ENCODE measurements at regions not wholly inside any gene's neighbourhood (a gene's known extent, or its start where the extent isn't known, plus 50 kb on each side); places are given as distances from the start of the nearest gene placed in this dataset.

DNA sequence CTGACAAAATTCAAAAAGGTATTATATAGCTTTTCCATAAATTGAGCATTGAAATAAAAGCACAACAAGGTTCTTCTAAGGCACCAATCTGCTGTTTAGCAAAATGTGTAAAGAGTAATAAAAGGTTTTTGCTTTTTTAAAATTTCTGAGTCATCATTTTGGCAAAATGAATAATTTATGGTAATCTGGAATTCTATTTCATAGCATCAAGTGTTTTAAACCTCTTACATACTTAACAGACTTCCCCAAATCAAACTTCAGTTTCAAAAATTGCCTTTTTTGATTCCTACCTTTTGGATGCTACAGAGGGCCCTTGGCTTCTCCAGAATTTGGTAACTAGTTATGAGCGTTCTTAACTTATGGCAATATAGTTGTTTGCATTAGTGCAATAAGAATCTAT is 154.0 kb upstream of the ELAC2 start:
- TF ChIP-seq, protein P1, sequence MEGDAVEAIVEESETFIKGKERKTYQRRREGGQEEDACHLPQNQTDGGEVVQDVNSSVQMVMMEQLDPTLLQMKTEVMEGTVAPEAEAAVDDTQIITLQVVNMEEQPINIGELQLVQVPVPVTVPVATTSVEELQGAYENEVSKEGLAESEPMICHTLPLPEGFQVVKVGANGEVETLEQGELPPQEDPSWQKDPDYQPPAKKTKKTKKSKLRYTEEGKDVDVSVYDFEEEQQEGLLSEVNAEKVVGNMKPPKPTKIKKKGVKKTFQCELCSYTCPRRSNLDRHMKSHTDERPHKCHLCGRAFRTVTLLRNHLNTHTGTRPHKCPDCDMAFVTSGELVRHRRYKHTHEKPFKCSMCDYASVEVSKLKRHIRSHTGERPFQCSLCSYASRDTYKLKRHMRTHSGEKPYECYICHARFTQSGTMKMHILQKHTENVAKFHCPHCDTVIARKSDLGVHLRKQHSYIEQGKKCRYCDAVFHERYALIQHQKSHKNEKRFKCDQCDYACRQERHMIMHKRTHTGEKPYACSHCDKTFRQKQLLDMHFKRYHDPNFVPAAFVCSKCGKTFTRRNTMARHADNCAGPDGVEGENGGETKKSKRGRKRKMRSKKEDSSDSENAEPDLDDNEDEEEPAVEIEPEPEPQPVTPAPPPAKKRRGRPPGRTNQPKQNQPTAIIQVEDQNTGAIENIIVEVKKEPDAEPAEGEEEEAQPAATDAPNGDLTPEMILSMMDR (IDR thresholded peaks at IDR 0.05; ENCODE audit: insufficient read depth, low read depth, low read length, missing control alignments) = no peak
- H3K4me3 ChIP-seq (ENCODE audit: low read length) = no peak overlapping the region
- DNase-seq (ENCODE audit: low read depth) = no peak

DNA sequence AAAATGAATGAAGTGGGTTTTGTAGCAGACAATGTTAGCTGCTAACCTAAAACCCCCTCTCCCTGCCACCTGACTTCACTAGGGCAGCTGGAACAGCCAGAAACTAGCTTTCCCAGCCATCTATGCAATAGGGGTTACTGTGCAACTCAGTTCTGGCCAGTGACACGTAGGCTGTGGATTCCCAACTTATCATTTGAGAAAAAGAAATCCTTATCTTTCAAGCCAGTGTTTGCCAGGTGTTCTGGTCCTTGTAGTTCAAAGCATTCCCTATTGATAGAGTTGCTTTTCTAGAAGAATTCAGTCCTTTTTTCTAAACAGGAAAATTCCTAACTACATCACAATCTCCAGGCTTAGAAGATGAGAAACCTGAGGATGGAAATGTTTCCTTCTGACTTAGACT is 144.5 kb upstream of the ELAC2 start:
- no peak overlapping the region for H3K4me3 ChIP-seq (ENCODE audit: low read length)
- TF ChIP-seq, protein P1 (IDR thresholded peaks at IDR 0.05; ENCODE audit: insufficient read depth, low read depth, low read length, missing control alignments) = no peak
- no peak for DNase-seq (ENCODE audit: low read depth)

DNA sequence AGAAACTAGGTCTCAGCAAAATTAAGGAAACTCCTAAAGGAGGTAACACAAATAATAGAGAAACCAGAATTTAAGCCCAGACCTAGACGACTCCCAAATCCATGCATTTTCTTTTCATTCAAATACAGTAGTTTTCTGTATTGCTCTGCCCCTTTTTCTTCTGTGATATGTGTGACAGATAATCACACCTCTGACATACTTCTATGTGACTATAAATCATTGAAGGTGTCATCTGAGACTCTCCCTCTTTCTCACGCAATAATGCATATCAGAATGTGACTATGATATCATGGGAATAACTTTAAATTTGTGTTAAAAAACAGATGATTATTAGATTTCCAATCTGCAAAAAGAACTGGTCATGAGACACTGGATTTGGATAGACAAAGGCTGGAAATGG is 143.0 kb upstream of the ELAC2 start:
- H3K4me3 ChIP-seq (ENCODE audit: low read length) = no peak overlapping the region
- no peak for DNase-seq (ENCODE audit: low read depth)
- TF ChIP-seq, protein P1 (IDR thresholded peaks at IDR 0.05; ENCODE audit: insufficient read depth, low read depth, low read length, missing control alignments) = no peak

DNA sequence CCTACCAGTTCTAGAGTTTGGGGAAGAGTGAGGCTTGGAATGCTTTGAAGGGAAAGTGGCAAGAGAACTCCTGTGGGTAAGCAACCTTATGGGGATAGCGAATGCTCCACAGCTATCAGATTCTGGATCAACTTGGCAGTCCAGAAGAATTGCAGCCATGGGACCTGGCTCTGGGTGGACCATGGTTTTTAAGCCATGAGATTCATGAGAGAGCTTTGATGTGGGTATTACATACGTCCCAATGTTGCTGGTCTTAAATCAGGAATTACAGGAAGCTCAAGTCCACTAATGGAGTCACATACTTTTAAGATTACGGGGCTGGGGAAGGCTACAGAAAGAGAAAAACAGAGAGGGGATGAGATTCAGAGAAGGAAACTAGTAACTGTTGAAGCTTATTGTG is 142.5 kb upstream of the ELAC2 start:
- no peak overlapping the region for H3K4me3 ChIP-seq (ENCODE audit: low read length)
- DNase-seq (ENCODE audit: low read depth) = no peak
- TF ChIP-seq, protein P1 (IDR thresholded peaks at IDR 0.05; ENCODE audit: insufficient read depth, low read depth, low read length, missing control alignments) = no peak

DNA sequence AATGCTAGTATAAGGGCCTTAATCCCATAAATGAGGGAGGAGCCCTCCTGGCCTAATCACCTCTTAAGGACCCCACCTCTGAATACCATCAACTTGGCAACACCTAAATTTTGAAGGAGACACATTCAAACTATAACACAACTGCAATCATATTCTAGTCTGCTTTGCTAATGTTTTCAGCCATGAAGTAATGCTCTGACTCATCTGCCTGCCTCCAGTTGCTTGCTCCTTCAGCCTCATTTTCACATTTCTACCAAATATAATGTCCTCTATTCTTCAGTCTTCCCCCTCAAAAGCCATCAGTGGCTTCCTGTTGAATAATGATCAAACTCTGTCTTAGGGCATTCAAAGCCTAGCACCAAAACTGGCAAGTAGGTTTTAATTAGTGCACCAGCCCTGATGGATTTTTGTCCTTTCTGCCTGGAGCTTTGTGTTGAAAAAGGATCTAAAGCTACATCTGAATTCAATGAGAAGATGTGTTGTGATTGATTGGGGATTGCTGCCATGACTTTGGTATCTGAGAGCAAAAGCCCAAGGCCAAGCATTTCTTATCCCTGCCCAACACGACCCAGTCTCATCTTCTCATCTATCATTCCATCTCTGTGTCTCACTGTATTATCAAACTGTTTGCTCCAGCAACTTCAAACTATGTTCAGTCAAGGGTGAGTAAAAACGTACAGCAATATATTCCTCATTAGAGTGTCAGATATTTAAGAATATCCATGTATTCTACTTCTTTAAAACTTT is 140.8 kb upstream of the ELAC2 start:
- TF ChIP-seq, protein P1 (IDR thresholded peaks at IDR 0.05; ENCODE audit: insufficient read depth, low read depth, low read length, missing control alignments) = no peak
- no peak overlapping the region for H3K4me3 ChIP-seq (ENCODE audit: low read length)
- no peak for DNase-seq (ENCODE audit: low read depth)

DNA sequence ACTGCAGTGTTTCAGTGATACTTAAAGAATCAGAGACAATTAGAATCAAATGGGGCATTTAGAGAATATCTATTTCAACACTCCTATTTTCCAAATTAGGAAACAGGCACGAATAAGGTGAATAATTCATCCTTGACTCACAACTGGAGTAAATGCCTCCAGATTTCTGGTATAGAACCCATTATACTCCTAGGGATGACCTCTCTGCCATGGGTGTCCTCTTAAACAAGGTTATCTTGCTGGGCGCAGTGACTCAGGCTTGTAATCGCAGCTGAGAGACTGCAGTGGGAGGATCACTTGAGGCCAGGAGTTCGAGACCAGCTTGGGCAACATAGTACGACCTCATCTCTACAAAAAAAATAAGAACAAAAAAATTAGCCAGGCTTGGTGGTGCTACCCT is 139.8 kb upstream of the ELAC2 start:
- no peak for DNase-seq (ENCODE audit: low read depth)

More for the DNA sequence above, 139.8 kb upstream of the ELAC2 start:
- TF ChIP-seq, protein P1 (IDR thresholded peaks at IDR 0.05; ENCODE audit: insufficient read depth, low read depth, low read length, missing control alignments) = no peak
- H3K4me3 ChIP-seq (ENCODE audit: low read length) = no peak overlapping the region
